HCT116 (cell line): ENCODE measurements at regions not wholly inside any gene's neighbourhood (a gene's known extent, or its start where the extent isn't known, plus 50 kb on each side); places are given as distances from the start of the nearest gene placed in this dataset.

Experiments used
- ATAC-seq: fragments of 200-7000 bp; cut with Tn5 transposase; 2 replicates; pipeline ENCODE4 v1.9.1; 2020; ENCODE audit warnings: mild to moderate bottlenecking, moderate library complexity
- BruUV-seq: library from RNA; stranded (reverse); fragments of 400-500 nt; replicated peaks from 2 replicates; lab custom pipeline; 2021; lab: Mats Ljungman, UMichigan
- CTCF ChIA-PET: fragments of 300-600 bp; sonication (Branson Sonifier 250); formaldehyde crosslinking; loops from one replicate; lab custom pipeline; 2021; ENCODE audit warnings: antibody characterized with exemption; lab: Charles Lee
- POLR2A ChIA-PET: fragments of 300-600, 350-600 bp; sonication (Branson Sonifier 250); formaldehyde crosslinking; loops from one replicate; lab custom pipeline; 2021; ENCODE audit warnings: antibody characterized with exemption; lab: Charles Lee
- RAD21 ChIA-PET, 2 experiments: fragments of 300-600 bp; sonication (Branson Sonifier 250); formaldehyde crosslinking; loops; one replicate each; lab custom pipeline; 2023; ENCODE audit warnings: low total read pairs in 2 of 2; ENCODE audit not compliant: uncharacterized antibody in 2 of 2, unreplicated experiment in 2 of 2, low non-redundant PET in 1 of 2; lab: Charles Lee
- DNase-seq: peaks from one replicate; pipeline ENCODE4 v3.0.0-alpha.2; 2010; ENCODE audit warnings: low read depth, low spot score
- H2AFZ ChIP-seq: fragments of 200-600 bp; shearing (Covaris generic), sonication (generic); 2 replicates; pipeline ENCODE4 v1.6.1; 2017; ENCODE audit warnings: low read depth, mixed run types, mixed read lengths, antibody characterized with exemption, low read length; ENCODE audit not compliant: poor library complexity, severe bottlenecking
- H3K27ac ChIP-seq: 2 replicates; pipeline ENCODE4 v1.5.1; 2012; ENCODE audit warnings: low read depth, low read length
- H3K27me3 ChIP-seq: fragments of 200-600 bp; sonication (generic); 2 replicates; pipeline ENCODE4 v1.6.1; 2016; ENCODE audit warnings: mixed run types, low read length, mixed read lengths; ENCODE audit not compliant: insufficient read depth
- H3K36me3 ChIP-seq, 2 experiments: fragments of 200-500 bp in 1 of 2; fragments of 200-600 bp in 1 of 2; sonication (Bioruptor generic) in 1 of 2; sonication (generic) in 1 of 2; 2 replicates each; pipeline versions ENCODE4 v1.5.1 to v1.6.1; 2014 to 2016; ENCODE audit warnings: low read length in 2 of 2, inconsistent platforms in 1 of 2, mixed read lengths in 1 of 2, mixed run types in 1 of 2; ENCODE audit not compliant: insufficient read depth in 2 of 2, control insufficient read depth in 1 of 2
- H3K4me1 ChIP-seq, 2 experiments: fragments of 200-600 bp in 1 of 2; sonication (generic) in 1 of 2; 2 replicates each; pipeline versions ENCODE4 v1.5.1 to v1.6.1; 2012 to 2017; ENCODE audit warnings: low read length in 2 of 2, inconsistent platforms in 1 of 2, mild to moderate bottlenecking in 1 of 2, mixed read lengths in 1 of 2, mixed run types in 1 of 2, moderate library complexity in 1 of 2; ENCODE audit not compliant: insufficient read depth in 2 of 2, control insufficient read depth in 1 of 2
- H3K4me2 ChIP-seq: fragments of 200-600 bp; sonication (generic); 2 replicates; pipeline ENCODE4 v1.6.1; 2017; ENCODE audit warnings: mixed run types, low read length, mixed read lengths
- H3K4me3 ChIP-seq, 2 experiments: fragments of 200-600 bp in 1 of 2; sonication (generic) in 1 of 2; replicated peaks in 1 of 2; 2 replicates each; pipeline ENCODE4 v1.5.1; 2011 to 2016; ENCODE audit warnings: low read length in 2 of 2, control low read depth in 1 of 2, low read depth in 1 of 2, mild to moderate bottlenecking in 1 of 2, mixed read lengths in 1 of 2, mixed run types in 1 of 2
- H3K79me2 ChIP-seq: fragments of 200-600 bp; sonication (generic); 2 replicates; pipeline ENCODE4 v1.6.1; 2017; ENCODE audit warnings: mild to moderate bottlenecking, mixed run types, low read length, moderate library complexity, mixed read lengths; ENCODE audit not compliant: insufficient read depth
- H3K9ac ChIP-seq: fragments of 200-600 bp; sonication (generic); 2 replicates; pipeline ENCODE4 v1.6.1; 2016; ENCODE audit warnings: low read length, mixed read lengths
- H3K9me2 ChIP-seq: fragments of 200-600 bp; sonication (generic), shearing (Covaris generic); 2 replicates; pipeline ENCODE4 v1.6.1; 2017; ENCODE audit warnings: mixed run types, mild to moderate bottlenecking, moderate library complexity; ENCODE audit not compliant: insufficient read depth
- H3K9me3 ChIP-seq, 2 experiments: fragments of 200-500 bp in 1 of 2; fragments of 200-600 bp in 1 of 2; sonication (Bioruptor generic) in 1 of 2; sonication (generic) in 1 of 2; 2 replicates each; pipeline ENCODE4 v1.6.1; 2014 to 2017; ENCODE audit warnings: low read length in 2 of 2, mixed read lengths in 2 of 2, inconsistent platforms in 1 of 2, low read depth in 1 of 2, mild to moderate bottlenecking in 1 of 2, mixed run types in 1 of 2, moderate library complexity in 1 of 2; ENCODE audit not compliant: control insufficient read depth in 1 of 2, insufficient read depth in 1 of 2
- H4K20me1 ChIP-seq: fragments of 200-600 bp; sonication (generic), shearing (Covaris generic); 2 replicates; pipeline ENCODE4 v1.6.1; 2017; ENCODE audit warnings: mixed run types, mild to moderate bottlenecking, moderate library complexity; ENCODE audit not compliant: insufficient read depth
- ATF3 ChIP-seq: IDR thresholded peaks from 2 replicates; pipeline ENCODE4 v1.6.1; 2012
- CBX3 ChIP-seq: IDR thresholded peaks from 2 replicates; pipeline ENCODE4 v1.6.1; 2012; ENCODE audit warnings: low read depth
- ELF1 ChIP-seq: IDR thresholded peaks from 2 replicates; pipeline ENCODE4 v1.6.1; 2012; ENCODE audit warnings: low read depth, borderline replicate concordance
- EZH2 ChIP-seq: fragments of 200-600 bp; sonication (generic); IDR thresholded peaks from 2 replicates; pipeline ENCODE4 v1.6.1; 2017; ENCODE audit warnings: antibody characterized with exemption, mixed run types
- EZH2phosphoT487 ChIP-seq: fragments of 200-600 bp; IDR thresholded peaks from 2 replicates; pipeline ENCODE4 v1.6.1; 2018; ENCODE audit warnings: antibody characterized with exemption, borderline replicate concordance
- JUND ChIP-seq: IDR thresholded peaks from 2 replicates; pipeline ENCODE4 v1.6.1; 2012
- POLR2A ChIP-seq: IDR thresholded peaks from 2 replicates; pipeline ENCODE4 v1.7.0; 2011; ENCODE audit warnings: borderline replicate concordance; ENCODE audit not compliant: insufficient read depth, insufficient read length; ENCODE audit errors: extremely low read depth
- POLR2AphosphoS5 ChIP-seq: IDR thresholded peaks from 2 replicates; pipeline ENCODE4 v1.6.1; 2011; ENCODE audit warnings: mild to moderate bottlenecking, low read depth, low read length, moderate library complexity
- SIN3A ChIP-seq: IDR thresholded peaks from 2 replicates; pipeline ENCODE4 v1.6.1; 2012; ENCODE audit warnings: low read depth
- SRF ChIP-seq: IDR thresholded peaks from 2 replicates; pipeline ENCODE4 v1.6.1; 2012; ENCODE audit warnings: low read depth
- TCF7L2 ChIP-seq: IDR thresholded peaks from 2 replicates; pipeline ENCODE4 v1.7.0; 2011; ENCODE audit warnings: borderline replicate concordance, inconsistent platforms; ENCODE audit not compliant: insufficient read depth, insufficient read length; ENCODE audit errors: extremely low read depth
- YY1 ChIP-seq: IDR thresholded peaks from 2 replicates; pipeline ENCODE4 v1.6.1; 2011; ENCODE audit warnings: low read length, low read depth, moderate library complexity, mild to moderate bottlenecking; ENCODE audit not compliant: insufficient replicate concordance; ENCODE audit errors: extremely low read depth
- ZFX ChIP-seq: fragments of 450-650 bp; IDR thresholded peaks from 2 replicates; pipeline ENCODE4 v1.6.1; 2017
- ZNF274 ChIP-seq: fragments of 200-500 bp; sonication (Bioruptor generic); IDR thresholded peaks from 2 replicates; pipeline ENCODE4 v1.6.1; 2014; ENCODE audit warnings: mild to moderate bottlenecking, low read depth, low read length, inconsistent platforms
- intact Hi-C: fragments of 100-400 bp; cut with micrococcal nuclease; formaldehyde crosslinking; loops from 2 replicates; pipeline ENCODE4 v1.10.0; 2022
- TF ChIP-seq, protein P1 (sequence below): IDR thresholded peaks from 2 replicates; pipeline ENCODE4 v1.6.1; 2012; ENCODE audit warnings: low read depth
- TF ChIP-seq, protein P2 (sequence below): IDR thresholded peaks from 2 replicates; pipeline ENCODE4 v1.6.1; 2011; ENCODE audit warnings: mild to moderate bottlenecking, low read length, moderate library complexity; ENCODE audit not compliant: insufficient replicate concordance; ENCODE audit errors: extremely low read depth
- TF ChIP-seq, protein P3 (sequence below), 3 experiments: fragments of 200-600 bp in 1 of 3; sonication (generic) in 1 of 3; IDR thresholded peaks in 2 of 3; conservative IDR thresholded peaks in 1 of 3; 2 replicates each; pipeline ENCODE4 v1.5.1; 2012 to 2017; ENCODE audit warnings: low read depth in 2 of 3, low read length in 2 of 3, antibody characterized with exemption in 1 of 3, borderline replicate concordance in 1 of 3, control low read depth in 1 of 3, mild to moderate bottlenecking in 1 of 3, mixed read lengths in 1 of 3, mixed run types in 1 of 3, moderate library complexity in 1 of 3; ENCODE audit not compliant: insufficient read depth in 1 of 3
- TF ChIP-seq, protein P4 (sequence below): IDR thresholded peaks from 2 replicates; pipeline ENCODE4 v1.6.1; 2012

GRCh38 chr22:27242474-27242873, 559.1 kb downstream of the MN1 start:
- Histone ChIP-seq H3K4me2 (no peak overlapping the region), H3K27me3 (peaks cover 20% of the 10 kb centered on the region; the same call in 1 of the 2 replicates), H2AFZ (no peak overlapping the region), H3K9me2 (no peaks in the 10 kb centered on the region), H3K79me2 (no peaks in the 10 kb centered on the region), H3K9ac (no peak overlapping the region), H4K20me1 (no peaks in the 10 kb centered on the region), H3K4me1 (peaks cover 3 to 15% of the 10 kb centered on the region in 2 experiments; a peak in 3 of 4 replicates), H3K36me3 (no peaks in the 10 kb centered on the region), H3K27ac (no peak overlapping the region), H3K4me3 (no peak overlapping the region), H3K9me3 (no peaks in the 10 kb centered on the region)
- DNase-seq = no peak
- POLR2A ChIA-PET = no interaction called here
- RAD21 ChIA-PET = no interaction called here
- CTCF ChIA-PET = no interaction called here
- TF ChIP-seq ELF1 = no peak
- TF ChIP-seq YY1 = no peak
- TF ChIP-seq ZNF274 = no peak
- no peak for TF ChIP-seq ATF3
- TF ChIP-seq, protein P1, sequence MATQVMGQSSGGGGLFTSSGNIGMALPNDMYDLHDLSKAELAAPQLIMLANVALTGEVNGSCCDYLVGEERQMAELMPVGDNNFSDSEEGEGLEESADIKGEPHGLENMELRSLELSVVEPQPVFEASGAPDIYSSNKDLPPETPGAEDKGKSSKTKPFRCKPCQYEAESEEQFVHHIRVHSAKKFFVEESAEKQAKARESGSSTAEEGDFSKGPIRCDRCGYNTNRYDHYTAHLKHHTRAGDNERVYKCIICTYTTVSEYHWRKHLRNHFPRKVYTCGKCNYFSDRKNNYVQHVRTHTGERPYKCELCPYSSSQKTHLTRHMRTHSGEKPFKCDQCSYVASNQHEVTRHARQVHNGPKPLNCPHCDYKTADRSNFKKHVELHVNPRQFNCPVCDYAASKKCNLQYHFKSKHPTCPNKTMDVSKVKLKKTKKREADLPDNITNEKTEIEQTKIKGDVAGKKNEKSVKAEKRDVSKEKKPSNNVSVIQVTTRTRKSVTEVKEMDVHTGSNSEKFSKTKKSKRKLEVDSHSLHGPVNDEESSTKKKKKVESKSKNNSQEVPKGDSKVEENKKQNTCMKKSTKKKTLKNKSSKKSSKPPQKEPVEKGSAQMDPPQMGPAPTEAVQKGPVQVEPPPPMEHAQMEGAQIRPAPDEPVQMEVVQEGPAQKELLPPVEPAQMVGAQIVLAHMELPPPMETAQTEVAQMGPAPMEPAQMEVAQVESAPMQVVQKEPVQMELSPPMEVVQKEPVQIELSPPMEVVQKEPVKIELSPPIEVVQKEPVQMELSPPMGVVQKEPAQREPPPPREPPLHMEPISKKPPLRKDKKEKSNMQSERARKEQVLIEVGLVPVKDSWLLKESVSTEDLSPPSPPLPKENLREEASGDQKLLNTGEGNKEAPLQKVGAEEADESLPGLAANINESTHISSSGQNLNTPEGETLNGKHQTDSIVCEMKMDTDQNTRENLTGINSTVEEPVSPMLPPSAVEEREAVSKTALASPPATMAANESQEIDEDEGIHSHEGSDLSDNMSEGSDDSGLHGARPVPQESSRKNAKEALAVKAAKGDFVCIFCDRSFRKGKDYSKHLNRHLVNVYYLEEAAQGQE = no peak
- TF ChIP-seq JUND = no peak
- no peak for TF ChIP-seq SIN3A
- no peak for TF ChIP-seq POLR2A
- TF ChIP-seq, protein P2, sequence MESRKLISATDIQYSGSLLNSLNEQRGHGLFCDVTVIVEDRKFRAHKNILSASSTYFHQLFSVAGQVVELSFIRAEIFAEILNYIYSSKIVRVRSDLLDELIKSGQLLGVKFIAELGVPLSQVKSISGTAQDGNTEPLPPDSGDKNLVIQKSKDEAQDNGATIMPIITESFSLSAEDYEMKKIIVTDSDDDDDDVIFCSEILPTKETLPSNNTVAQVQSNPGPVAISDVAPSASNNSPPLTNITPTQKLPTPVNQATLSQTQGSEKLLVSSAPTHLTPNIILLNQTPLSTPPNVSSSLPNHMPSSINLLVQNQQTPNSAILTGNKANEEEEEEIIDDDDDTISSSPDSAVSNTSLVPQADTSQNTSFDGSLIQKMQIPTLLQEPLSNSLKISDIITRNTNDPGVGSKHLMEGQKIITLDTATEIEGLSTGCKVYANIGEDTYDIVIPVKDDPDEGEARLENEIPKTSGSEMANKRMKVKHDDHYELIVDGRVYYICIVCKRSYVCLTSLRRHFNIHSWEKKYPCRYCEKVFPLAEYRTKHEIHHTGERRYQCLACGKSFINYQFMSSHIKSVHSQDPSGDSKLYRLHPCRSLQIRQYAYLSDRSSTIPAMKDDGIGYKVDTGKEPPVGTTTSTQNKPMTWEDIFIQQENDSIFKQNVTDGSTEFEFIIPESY = no peak
- TF ChIP-seq EZH2 = no peak
- TF ChIP-seq, protein P3, sequence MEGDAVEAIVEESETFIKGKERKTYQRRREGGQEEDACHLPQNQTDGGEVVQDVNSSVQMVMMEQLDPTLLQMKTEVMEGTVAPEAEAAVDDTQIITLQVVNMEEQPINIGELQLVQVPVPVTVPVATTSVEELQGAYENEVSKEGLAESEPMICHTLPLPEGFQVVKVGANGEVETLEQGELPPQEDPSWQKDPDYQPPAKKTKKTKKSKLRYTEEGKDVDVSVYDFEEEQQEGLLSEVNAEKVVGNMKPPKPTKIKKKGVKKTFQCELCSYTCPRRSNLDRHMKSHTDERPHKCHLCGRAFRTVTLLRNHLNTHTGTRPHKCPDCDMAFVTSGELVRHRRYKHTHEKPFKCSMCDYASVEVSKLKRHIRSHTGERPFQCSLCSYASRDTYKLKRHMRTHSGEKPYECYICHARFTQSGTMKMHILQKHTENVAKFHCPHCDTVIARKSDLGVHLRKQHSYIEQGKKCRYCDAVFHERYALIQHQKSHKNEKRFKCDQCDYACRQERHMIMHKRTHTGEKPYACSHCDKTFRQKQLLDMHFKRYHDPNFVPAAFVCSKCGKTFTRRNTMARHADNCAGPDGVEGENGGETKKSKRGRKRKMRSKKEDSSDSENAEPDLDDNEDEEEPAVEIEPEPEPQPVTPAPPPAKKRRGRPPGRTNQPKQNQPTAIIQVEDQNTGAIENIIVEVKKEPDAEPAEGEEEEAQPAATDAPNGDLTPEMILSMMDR (IDR thresholded peaks at IDR 0.05 in 2 of 3, conservative IDR thresholded peaks at IDR 0.05 in 1 of 3; ENCODE audit: borderline replicate concordance in 1 of 3, insufficient read depth in 1 of 3, low read depth in 2 of 3, low read length in 2 of 3) = no peak
- no peak for TF ChIP-seq EZH2phosphoT487
- TF ChIP-seq POLR2AphosphoS5 = no peak
- no peak for TF ChIP-seq SRF
- TF ChIP-seq ZFX = no peak
- TF ChIP-seq, protein P4, sequence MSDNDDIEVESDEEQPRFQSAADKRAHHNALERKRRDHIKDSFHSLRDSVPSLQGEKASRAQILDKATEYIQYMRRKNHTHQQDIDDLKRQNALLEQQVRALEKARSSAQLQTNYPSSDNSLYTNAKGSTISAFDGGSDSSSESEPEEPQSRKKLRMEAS = no peak
- no peak for TF ChIP-seq CBX3
- no peak for TF ChIP-seq TCF7L2
- intact Hi-C loops = no loop called here
- no peak for ATAC-seq
- BruUV-seq = no TSS peak
